ENCODE measurements at regions not wholly inside any gene's neighbourhood (a gene's known extent, or its start where the extent isn't known, plus 50 kb on each side); places are given as distances from the start of the nearest gene placed in this dataset.

DNA sequence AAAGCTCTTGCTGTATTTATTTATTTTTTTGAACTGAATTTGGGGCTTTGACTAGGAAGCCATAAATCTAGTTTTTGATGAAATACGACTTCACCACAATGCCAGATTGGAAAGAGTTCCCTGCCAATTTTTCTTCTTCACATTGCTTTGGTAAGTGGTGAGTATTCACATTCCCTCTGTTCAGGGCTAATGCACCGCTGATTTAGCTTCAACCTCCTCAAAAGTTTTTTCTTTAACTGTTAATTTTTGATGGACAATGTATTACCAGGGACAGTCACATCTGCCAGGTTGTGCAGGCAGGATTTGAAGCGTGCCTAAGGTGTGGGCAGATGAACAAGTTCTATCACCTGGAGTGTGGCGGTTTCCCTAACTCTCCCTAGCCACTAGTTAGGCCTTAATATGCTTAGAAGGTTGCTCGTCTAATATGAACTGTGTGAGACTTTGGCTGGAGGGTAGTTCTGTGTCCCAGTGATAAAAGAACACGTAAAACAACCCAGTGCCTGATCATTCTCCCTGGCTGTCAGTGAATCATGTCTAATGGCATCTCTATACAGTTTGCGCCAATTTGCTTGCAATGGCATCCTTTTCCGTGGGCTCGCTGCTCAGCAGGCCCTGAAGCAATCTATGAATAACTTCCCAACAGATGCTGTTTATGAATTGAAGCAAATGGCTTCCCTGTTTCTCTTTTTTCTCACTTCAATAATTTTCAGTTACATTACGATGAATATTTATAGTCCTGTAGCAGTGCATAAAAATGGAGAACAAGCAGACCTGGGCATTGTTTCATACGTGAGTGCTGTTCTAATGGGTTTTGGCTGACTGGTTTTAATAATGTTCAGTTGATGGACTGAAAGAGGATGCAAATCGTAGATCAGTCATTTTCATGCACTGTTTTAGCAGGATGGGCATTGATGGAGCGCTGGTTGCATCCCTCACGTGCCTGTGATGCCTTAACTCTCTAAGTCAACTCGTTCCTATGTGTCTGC lies 243.2 kb upstream of the SUCLG2 start:
- H3K27me3 ChIP-seq (ENCODE audit: control insufficient read depth, insufficient read depth, low read length), result no peaks in the 10 kb centered on the region
- DNase-seq (ENCODE audit: low read depth), result no peak
- no peak overlapping the region for H3K4me3 ChIP-seq (ENCODE audit: low read depth, low read length)
- TF ChIP-seq, protein P1, sequence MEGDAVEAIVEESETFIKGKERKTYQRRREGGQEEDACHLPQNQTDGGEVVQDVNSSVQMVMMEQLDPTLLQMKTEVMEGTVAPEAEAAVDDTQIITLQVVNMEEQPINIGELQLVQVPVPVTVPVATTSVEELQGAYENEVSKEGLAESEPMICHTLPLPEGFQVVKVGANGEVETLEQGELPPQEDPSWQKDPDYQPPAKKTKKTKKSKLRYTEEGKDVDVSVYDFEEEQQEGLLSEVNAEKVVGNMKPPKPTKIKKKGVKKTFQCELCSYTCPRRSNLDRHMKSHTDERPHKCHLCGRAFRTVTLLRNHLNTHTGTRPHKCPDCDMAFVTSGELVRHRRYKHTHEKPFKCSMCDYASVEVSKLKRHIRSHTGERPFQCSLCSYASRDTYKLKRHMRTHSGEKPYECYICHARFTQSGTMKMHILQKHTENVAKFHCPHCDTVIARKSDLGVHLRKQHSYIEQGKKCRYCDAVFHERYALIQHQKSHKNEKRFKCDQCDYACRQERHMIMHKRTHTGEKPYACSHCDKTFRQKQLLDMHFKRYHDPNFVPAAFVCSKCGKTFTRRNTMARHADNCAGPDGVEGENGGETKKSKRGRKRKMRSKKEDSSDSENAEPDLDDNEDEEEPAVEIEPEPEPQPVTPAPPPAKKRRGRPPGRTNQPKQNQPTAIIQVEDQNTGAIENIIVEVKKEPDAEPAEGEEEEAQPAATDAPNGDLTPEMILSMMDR (IDR thresholded peaks at IDR 0.05; ENCODE audit: insufficient read depth, low read length, severe bottlenecking), result no peak
- FAIRE-seq, result no peak
- H3K36me3 ChIP-seq (ENCODE audit: control insufficient read depth, insufficient read depth, low read length), result no peaks in the 10 kb centered on the region

DNA sequence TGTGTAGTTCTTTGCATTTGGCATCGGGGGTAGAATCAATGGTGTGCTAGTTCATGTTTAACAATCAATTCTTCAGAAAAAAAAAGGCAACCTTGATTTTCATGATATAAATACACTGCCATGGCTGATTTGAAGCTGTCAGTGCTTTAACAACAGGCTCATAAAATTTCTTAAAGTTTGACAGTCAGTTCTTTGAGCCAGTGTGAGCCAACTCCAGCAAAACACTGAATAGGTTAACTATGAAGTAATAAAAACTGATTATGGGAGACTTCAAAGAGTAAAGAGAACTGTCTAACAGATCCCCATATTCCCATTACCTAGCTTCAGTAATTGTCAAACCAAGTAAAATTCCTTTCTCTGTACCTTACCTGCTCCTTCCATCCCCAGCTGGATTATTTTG lies 241.7 kb upstream of the SUCLG2 start:
- Histone ChIP-seq H3K4me3 (ENCODE audit: low read depth, low read length) (no peak overlapping the region), H3K36me3 (ENCODE audit: control insufficient read depth, insufficient read depth, low read length) (no peaks in the 10 kb centered on the region), H3K27me3 (ENCODE audit: control insufficient read depth, insufficient read depth, low read length) (no peaks in the 10 kb centered on the region)
- no peak for DNase-seq (ENCODE audit: low read depth)
- no peak for FAIRE-seq
- TF ChIP-seq, protein P1 (IDR thresholded peaks at IDR 0.05; ENCODE audit: insufficient read depth, low read length, severe bottlenecking), result no peak

GRCh38 chr3:67894510-67894909 lies 240.1 kb upstream of the SUCLG2 start:
- no peak for DNase-seq (ENCODE audit: low read depth)
- Histone ChIP-seq H3K27me3 (ENCODE audit: control insufficient read depth, insufficient read depth, low read length) (no peaks in the 10 kb centered on the region), H3K4me3 (ENCODE audit: low read depth, low read length) (no peak overlapping the region), H3K36me3 (ENCODE audit: control insufficient read depth, insufficient read depth, low read length) (no peaks in the 10 kb centered on the region)
- TF ChIP-seq, protein P1 (IDR thresholded peaks at IDR 0.05; ENCODE audit: insufficient read depth, low read length, severe bottlenecking), result no peak
- FAIRE-seq, result no peak

GRCh38 chr3:67884345-67884744 lies 229.9 kb upstream of the SUCLG2 start:
- Histone ChIP-seq H3K27me3 (ENCODE audit: control insufficient read depth, insufficient read depth, low read length) (no peaks in the 10 kb centered on the region), H3K36me3 (ENCODE audit: control insufficient read depth, insufficient read depth, low read length) (no peaks in the 10 kb centered on the region), H3K4me3 (ENCODE audit: low read depth, low read length) (no peak overlapping the region)
- DNase-seq (ENCODE audit: low read depth) (no peak), FAIRE-seq (no peak)
- TF ChIP-seq, protein P1 (IDR thresholded peaks at IDR 0.05; ENCODE audit: insufficient read depth, low read length, severe bottlenecking), result no peak

DNA sequence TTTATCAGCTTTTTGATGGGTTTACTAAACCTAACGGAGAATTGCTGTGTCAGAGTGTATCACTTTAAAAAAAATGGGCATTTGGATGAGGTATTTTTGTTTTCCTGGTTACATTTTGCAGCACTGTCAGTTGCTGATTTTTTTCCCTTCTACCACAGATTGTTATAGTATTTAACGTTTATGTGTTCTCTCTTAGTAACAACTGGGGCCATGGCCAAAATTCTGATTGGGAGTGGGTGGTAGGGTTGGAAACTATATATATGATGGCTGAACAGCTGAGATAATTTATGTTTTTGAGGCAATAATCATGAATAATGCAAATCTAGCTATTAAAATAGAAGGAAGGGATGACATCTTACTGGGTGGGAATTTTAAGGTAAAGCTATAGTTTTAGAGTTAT lies 229.4 kb upstream of the SUCLG2 start:
- Histone ChIP-seq H3K27me3 (ENCODE audit: control insufficient read depth, insufficient read depth, low read length) (no peaks in the 10 kb centered on the region), H3K36me3 (ENCODE audit: control insufficient read depth, insufficient read depth, low read length) (no peaks in the 10 kb centered on the region), H3K4me3 (ENCODE audit: low read depth, low read length) (no peak overlapping the region)
- no peak for DNase-seq (ENCODE audit: low read depth)
- FAIRE-seq, result no peak
- TF ChIP-seq, protein P1 (IDR thresholded peaks at IDR 0.05; ENCODE audit: insufficient read depth, low read length, severe bottlenecking), result no peak
